ENCODE measurements at regions not wholly inside any gene's neighbourhood (a gene's known extent, or its start where the extent isn't known, plus 50 kb on each side); places are given as distances from the start of the nearest gene placed in this dataset.

GRCh38 chr5:135642934-135643333 is 64.1 kb upstream of the CXCL14 start:
- H3K9me3 ChIP-seq (ENCODE audit: insufficient read depth in 2 of 2, low read depth in 1 of 2, low read length in 1 of 2): no peaks in the 10 kb centered on the region
- H3K56ac ChIP-seq (replicated peaks; ENCODE audit: insufficient read length, low read depth, low read length): no peak overlapping the region
- H3K36me3 ChIP-seq (ENCODE audit: control insufficient read depth in 2 of 4, insufficient read depth in 4 of 4, low read length in 3 of 4): no peaks in the 10 kb centered on the region
- no peak overlapping the region for H3K4ac ChIP-seq (replicated peaks; ENCODE audit: insufficient read length, low read depth, low read length)
- POLR2A ChIA-PET (ENCODE audit: partially characterized antibody): no interaction called here
- no peak overlapping the region for H2BK5ac ChIP-seq (ENCODE audit: low read depth, low read length)
- H3K4me3 ChIP-seq (ENCODE audit: extremely low read depth in 1 of 4, insufficient read depth in 2 of 4, low read depth in 3 of 4, low read length in 4 of 4): no peak overlapping the region
- FAIRE-seq (no peak), DNase-seq (ENCODE audit: low read depth in 1 of 2, low spot score in 2 of 2) (no peak)
- H2BK120ac ChIP-seq (replicated peaks; ENCODE audit: low read depth, low read length): no peak overlapping the region
- H3K79me2 ChIP-seq (ENCODE audit: control insufficient read depth in 1 of 2, insufficient read depth in 2 of 2, low read length in 2 of 2): no peaks in the 10 kb centered on the region
- no peak overlapping the region for H2AFZ ChIP-seq (ENCODE audit: low read length)
- CTCF ChIA-PET (ENCODE audit: partially characterized antibody): interaction anchor here (0.9 to 1.3 kb wide), 4 partner anchors 16 to 185 kb away, joined by 3 read pairs; no protein-coding TSS in a partner anchor
- H4K8ac ChIP-seq (ENCODE audit: extremely low read depth, insufficient read depth, low read length): no peak overlapping the region
- H3K27me3 ChIP-seq (replicated peaks in 1 of 4; ENCODE audit: control insufficient read depth in 3 of 4, extremely low read depth in 1 of 4, insufficient read depth in 3 of 4, low read length in 3 of 4): no peaks in the 10 kb centered on the region
- no peak overlapping the region for H4K5ac ChIP-seq (ENCODE audit: insufficient read length, low read depth, low read length)
- no peak overlapping the region for H3K4me2 ChIP-seq (ENCODE audit: insufficient read depth in 1 of 2, low read depth in 2 of 2, low read length in 2 of 2)
- H2AK5ac ChIP-seq (ENCODE audit: low read depth, low read length): no peak overlapping the region
- H3K9ac ChIP-seq (replicated peaks in 1 of 4; ENCODE audit: extremely low read depth in 1 of 4, low read depth in 3 of 4, low read length in 3 of 4): no peak overlapping the region
- H3K23ac ChIP-seq (ENCODE audit: insufficient read length): no peak overlapping the region
- no peaks in the 10 kb centered on the region for H3K79me1 ChIP-seq (ENCODE audit: low read depth, low read length)
- 96% methylated on average over 10 of the region's 10 CpGs; no CpG with 5 or more reads in 1 of the 2 experiments for WGBS, 2 experiments (ENCODE audit: extremely low coverage in 1 of 2, insufficient coverage in 1 of 2, insufficient read length in 1 of 2, insufficient replicate concordance in 2 of 2, low coverage in 1 of 2, low lambda C conversion rate in 2 of 2, missing lambda C conversion rate in 1 of 2)
- no peak overlapping the region for H3K14ac ChIP-seq (ENCODE audit: insufficient read length)
- H2BK20ac ChIP-seq (ENCODE audit: low read length): no peak overlapping the region
- no peaks in the 10 kb centered on the region for H3K4me1 ChIP-seq (replicated peaks in 1 of 4; ENCODE audit: control insufficient read depth in 3 of 4, insufficient read depth in 4 of 4, low read length in 3 of 4)
- no peak overlapping the region for H3K18ac ChIP-seq (ENCODE audit: extremely low read depth, low read length)
- H4K91ac ChIP-seq (replicated peaks; ENCODE audit: insufficient read length, low read length): no peak overlapping the region
- H3K27ac ChIP-seq (ENCODE audit: low read depth, low read length): no peak overlapping the region
- H2BK15ac ChIP-seq (ENCODE audit: low read length): no peak overlapping the region
- no peak overlapping the region for H2BK12ac ChIP-seq (ENCODE audit: low read depth, low read length)
- H3K23me2 ChIP-seq (ENCODE audit: low read depth, low read length): no peaks in the 10 kb centered on the region
- H4K20me1 ChIP-seq (replicated peaks in 1 of 2; ENCODE audit: control insufficient read depth in 1 of 2, insufficient read depth in 2 of 2, low read length in 2 of 2): no peaks in the 10 kb centered on the region
- TF ChIP-seq ATF3 (IDR thresholded peaks at IDR 0.05; ENCODE audit: insufficient read depth, low read depth, low read length): no peak
- TF ChIP-seq USF2 (IDR thresholded peaks at IDR 0.05; ENCODE audit: low read length): no peak
- no peak for TF ChIP-seq SRF (IDR thresholded peaks at IDR 0.05; ENCODE audit: low read depth, low read length)
- no peak for TF ChIP-seq TEAD4 (IDR thresholded peaks at IDR 0.05; ENCODE audit: low read depth, low read length)
- no peak for TF ChIP-seq RFX5 (IDR thresholded peaks at IDR 0.05; ENCODE audit: borderline replicate concordance, low read depth, low read length)
- no peak for TF ChIP-seq CHD2 (IDR thresholded peaks at IDR 0.05; ENCODE audit: low read length)
- TF ChIP-seq TAF1 (IDR thresholded peaks at IDR 0.05; ENCODE audit: low read depth, low read length): no peak
- no peak for TF ChIP-seq BRCA1 (IDR thresholded peaks at IDR 0.05; ENCODE audit: low read depth, low read length)
- TF ChIP-seq KDM4A (IDR thresholded peaks at IDR 0.05; ENCODE audit: low read depth, low read length, severe bottlenecking): no peak
- no peak for TF ChIP-seq CTBP2 (IDR thresholded peaks at IDR 0.05; ENCODE audit: borderline replicate concordance, insufficient read depth, insufficient read length, low read length)
- TF ChIP-seq SIRT6 (IDR thresholded peaks at IDR 0.05; ENCODE audit: low read length): no peak
- TF ChIP-seq RBBP5 (IDR thresholded peaks at IDR 0.05; ENCODE audit: borderline replicate concordance, low read depth, low read length): no peak
- TF ChIP-seq GTF2F1 (IDR thresholded peaks at IDR 0.05; ENCODE audit: borderline replicate concordance, low read depth, low read length): no peak
- TF ChIP-seq CREB1 (IDR thresholded peaks at IDR 0.05): no peak
- TF ChIP-seq SP4 (IDR thresholded peaks at IDR 0.05; ENCODE audit: low read length): no peak

All from H1 (cell line).